Vagina (tissue), 2 donors: ENCODE measurements at regions not wholly inside any gene's neighbourhood (a gene's known extent, or its start where the extent isn't known, plus 50 kb on each side); places are given as distances from the start of the nearest gene placed in this dataset.

Source experiments
- DNase-seq, 2 donors: peaks; one replicate each; pipeline ENCODE4 v3.0.0-alpha.2; 2017; ENCODE audit errors: extremely low spot score in 2 of 2
- H3K27ac ChIP-seq: fragments of 200-600 bp; sonication (generic); one replicate; pipeline ENCODE4 v1.5.1; 2019
- H3K27me3 ChIP-seq: fragments of 200-600 bp; sonication (generic); one replicate; pipeline ENCODE4 v1.5.1; 2019
- H3K36me3 ChIP-seq, 2 donors: fragments of 200-600 bp; sonication (generic); one replicate each; pipeline ENCODE4 v1.5.1; 2017 to 2019
- H3K4me1 ChIP-seq: fragments of 200-600 bp; sonication (generic); one replicate; pipeline ENCODE4 v1.5.1; 2019
- H3K4me3 ChIP-seq, 2 donors: fragments of 200-600 bp; sonication (generic); 1 replicate in 1 of 2; 2 replicates in 1 of 2; pipeline ENCODE4 v1.5.1; 2016 to 2019
- H3K9me3 ChIP-seq: fragments of 200-600 bp; sonication (generic); one replicate; pipeline ENCODE4 v1.5.1; 2019
- POLR2A ChIP-seq, 2 donors: fragments of 450-650 bp; IDR thresholded peaks; one replicate each; pipeline ENCODE4 v1.6.1; 2017; ENCODE audit warnings: antibody characterized with exemption in 2 of 2, mild to moderate bottlenecking in 2 of 2, moderate library complexity in 2 of 2
- POLR2AphosphoS5 ChIP-seq, 2 donors: sonication (generic); formaldehyde crosslinking; IDR thresholded peaks; one replicate each; pipeline ENCODE4 v1.9.0; 2017; ENCODE audit warnings: antibody characterized with exemption in 2 of 2, mild to moderate bottlenecking in 2 of 2, low read depth in 1 of 2; ENCODE audit not compliant: insufficient read depth in 1 of 2
- intact Hi-C: fragments of 100-400 bp; cut with DNase I; formaldehyde crosslinking; loops from one replicate; pipeline ENCODE4 v1.15.1; 2023
- TF ChIP-seq, protein P1 (sequence below), 3 experiments: fragments of 450-650 bp in 2 of 3; fragments of 200-600 bp in 1 of 3; sonication (generic) in 1 of 3; IDR thresholded peaks; one replicate each; pipeline ENCODE4 v1.5.1; 2017 to 2019; ENCODE audit warnings: antibody characterized with exemption in 3 of 3, mild to moderate bottlenecking in 2 of 3, moderate library complexity in 2 of 3

DNA sequence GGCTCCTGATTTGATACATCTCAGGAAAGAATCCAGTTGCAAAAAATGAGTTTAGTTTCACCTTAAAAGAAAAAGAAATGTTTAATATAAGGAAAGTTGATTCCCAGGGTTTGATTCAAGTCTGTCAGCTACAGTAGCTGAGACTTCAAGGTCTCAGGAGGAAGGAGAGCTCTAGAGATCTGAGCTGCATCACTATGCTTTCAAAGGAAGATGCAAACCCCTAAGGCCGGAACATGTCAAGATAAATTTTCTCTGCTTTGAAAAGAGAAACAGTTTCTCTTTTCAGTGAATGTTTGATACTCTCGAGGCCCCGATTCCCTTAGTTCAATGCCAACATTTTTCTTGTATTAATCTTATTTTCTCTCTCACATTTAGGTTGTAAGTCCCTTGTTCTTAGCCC, 128.6 kb downstream of the RGPD3 start:
- H3K36me3 ChIP-seq, result no peaks in the 10 kb centered on the region
- H3K4me1 ChIP-seq, result no peaks in the 10 kb centered on the region
- H3K27me3 ChIP-seq, result no peaks in the 10 kb centered on the region
- TF ChIP-seq POLR2AphosphoS5 (IDR thresholded peaks at IDR 0.05; ENCODE audit: insufficient read depth in 1 of 2, low read depth in 1 of 2), result no peak
- TF ChIP-seq, protein P1, sequence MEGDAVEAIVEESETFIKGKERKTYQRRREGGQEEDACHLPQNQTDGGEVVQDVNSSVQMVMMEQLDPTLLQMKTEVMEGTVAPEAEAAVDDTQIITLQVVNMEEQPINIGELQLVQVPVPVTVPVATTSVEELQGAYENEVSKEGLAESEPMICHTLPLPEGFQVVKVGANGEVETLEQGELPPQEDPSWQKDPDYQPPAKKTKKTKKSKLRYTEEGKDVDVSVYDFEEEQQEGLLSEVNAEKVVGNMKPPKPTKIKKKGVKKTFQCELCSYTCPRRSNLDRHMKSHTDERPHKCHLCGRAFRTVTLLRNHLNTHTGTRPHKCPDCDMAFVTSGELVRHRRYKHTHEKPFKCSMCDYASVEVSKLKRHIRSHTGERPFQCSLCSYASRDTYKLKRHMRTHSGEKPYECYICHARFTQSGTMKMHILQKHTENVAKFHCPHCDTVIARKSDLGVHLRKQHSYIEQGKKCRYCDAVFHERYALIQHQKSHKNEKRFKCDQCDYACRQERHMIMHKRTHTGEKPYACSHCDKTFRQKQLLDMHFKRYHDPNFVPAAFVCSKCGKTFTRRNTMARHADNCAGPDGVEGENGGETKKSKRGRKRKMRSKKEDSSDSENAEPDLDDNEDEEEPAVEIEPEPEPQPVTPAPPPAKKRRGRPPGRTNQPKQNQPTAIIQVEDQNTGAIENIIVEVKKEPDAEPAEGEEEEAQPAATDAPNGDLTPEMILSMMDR (IDR thresholded peaks at IDR 0.05), result no peak
- TF ChIP-seq POLR2A (IDR thresholded peaks at IDR 0.05), result no peak
- intact Hi-C loops, result no loop called here
- no peak for DNase-seq
- H3K27ac ChIP-seq, result no peak overlapping the region
- no peak overlapping the region for H3K4me3 ChIP-seq
- H3K9me3 ChIP-seq, result no peaks in the 10 kb centered on the region

DNA sequence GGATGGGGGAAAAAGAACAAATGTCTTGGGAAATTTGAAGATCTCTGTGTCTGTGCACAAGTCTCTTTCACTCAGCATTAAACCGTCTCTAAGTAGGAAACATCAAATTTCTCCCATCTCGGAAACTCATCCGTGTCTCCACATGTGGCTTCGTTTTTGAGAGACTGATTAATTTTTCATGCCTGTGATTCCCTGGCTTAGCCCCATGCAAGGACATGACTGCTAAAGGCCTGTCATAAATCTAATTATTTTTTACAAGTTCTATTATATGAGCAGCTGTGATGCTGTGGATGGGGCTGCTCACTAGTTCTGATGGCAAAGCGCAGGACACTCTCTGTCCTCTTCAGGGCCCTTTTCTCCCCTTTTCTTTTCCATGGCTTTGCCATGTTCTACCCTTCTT, 129.1 kb downstream of the RGPD3 start:
- H3K4me3 ChIP-seq, result no peak overlapping the region
- H3K27ac ChIP-seq, result no peak overlapping the region
- no peaks in the 10 kb centered on the region for H3K4me1 ChIP-seq
- no peaks in the 10 kb centered on the region for H3K9me3 ChIP-seq
- no peak for DNase-seq
- intact Hi-C loops, result no loop called here
- H3K36me3 ChIP-seq, result no peaks in the 10 kb centered on the region
- no peaks in the 10 kb centered on the region for H3K27me3 ChIP-seq
- TF ChIP-seq, protein P1 (IDR thresholded peaks at IDR 0.05), result no peak
- TF ChIP-seq POLR2A (IDR thresholded peaks at IDR 0.05), result no peak
- no peak for TF ChIP-seq POLR2AphosphoS5 (IDR thresholded peaks at IDR 0.05; ENCODE audit: insufficient read depth in 1 of 2, low read depth in 1 of 2)

- no peaks in the 10 kb centered on the region for H3K36me3 ChIP-seq
- TF ChIP-seq POLR2AphosphoS5 (IDR thresholded peaks at IDR 0.05; ENCODE audit: insufficient read depth in 1 of 2, low read depth in 1 of 2), result no peak
- TF ChIP-seq POLR2A (IDR thresholded peaks at IDR 0.05), result no peak
- TF ChIP-seq, protein P1 (IDR thresholded peaks at IDR 0.05), result no peak
- H3K27ac ChIP-seq, result no peak overlapping the region
- intact Hi-C loops, result no loop called here
- H3K4me1 ChIP-seq, result no peaks in the 10 kb centered on the region
- no peaks in the 10 kb centered on the region for H3K9me3 ChIP-seq
- no peaks in the 10 kb centered on the region for H3K27me3 ChIP-seq
- DNase-seq, result no peak
- no peak overlapping the region for H3K4me3 ChIP-seq
These were observed 130.2 kb downstream of the RGPD3 start for GRCh38 chr2:106338043-106338442.

DNA sequence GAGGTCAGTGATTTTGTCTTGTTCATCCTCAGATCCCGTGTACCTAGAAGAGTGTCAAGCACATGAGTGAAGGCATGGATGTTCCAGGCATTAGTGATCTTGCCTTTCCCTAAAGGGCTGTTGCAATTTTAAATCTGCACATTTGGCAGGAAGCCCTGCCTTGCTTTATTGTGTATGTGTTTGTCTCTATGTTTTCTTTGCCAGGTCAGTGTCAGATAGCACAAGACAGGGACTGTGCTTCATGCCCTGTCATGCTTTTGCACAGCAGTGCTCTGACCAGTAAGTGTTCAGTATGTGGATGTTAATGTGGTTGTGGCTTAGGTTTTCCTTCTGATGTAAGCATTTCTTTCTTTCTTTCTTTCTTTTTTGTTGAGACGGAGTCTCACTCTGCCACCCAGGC, 131.5 kb downstream of the RGPD3 start:
- TF ChIP-seq, protein P1 (IDR thresholded peaks at IDR 0.05), result no peak
- no peak for TF ChIP-seq POLR2AphosphoS5 (IDR thresholded peaks at IDR 0.05; ENCODE audit: insufficient read depth in 1 of 2, low read depth in 1 of 2)
- TF ChIP-seq POLR2A (IDR thresholded peaks at IDR 0.05), result no peak
- H3K27ac ChIP-seq, result no peak overlapping the region
- no peak for DNase-seq
- H3K36me3 ChIP-seq, result no peaks in the 10 kb centered on the region
- intact Hi-C loops, result no loop called here
- no peaks in the 10 kb centered on the region for H3K4me1 ChIP-seq
- no peaks in the 10 kb centered on the region for H3K9me3 ChIP-seq
- no peak overlapping the region for H3K4me3 ChIP-seq
- no peaks in the 10 kb centered on the region for H3K27me3 ChIP-seq

DNA sequence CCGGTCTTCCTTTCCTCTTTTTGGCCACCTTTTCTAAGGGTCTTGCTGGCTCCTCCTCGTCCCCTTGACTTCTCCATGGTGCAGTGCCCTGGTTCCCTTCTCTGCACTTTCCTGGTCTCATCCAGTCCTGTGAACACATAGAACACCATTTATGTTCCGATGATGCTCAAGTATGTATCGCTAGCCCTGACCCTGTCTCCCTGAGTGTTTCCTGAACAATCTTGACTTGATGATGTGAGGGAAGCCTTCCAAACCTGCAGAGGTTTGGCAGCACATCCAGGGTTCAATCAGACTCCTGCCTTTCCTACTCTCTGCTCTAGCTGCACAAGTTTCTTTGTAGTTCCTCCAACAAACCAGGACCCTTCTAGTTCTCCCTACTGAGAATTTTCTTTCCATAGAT, 132.1 kb downstream of the RGPD3 start:
- TF ChIP-seq POLR2AphosphoS5 (IDR thresholded peaks at IDR 0.05; ENCODE audit: insufficient read depth in 1 of 2, low read depth in 1 of 2) (no peak), POLR2A (IDR thresholded peaks at IDR 0.05) (no peak)
- TF ChIP-seq, protein P1 (IDR thresholded peaks at IDR 0.05), result no peak
- H3K36me3 ChIP-seq, result no peaks in the 10 kb centered on the region
- no peak overlapping the region for H3K27ac ChIP-seq
- no peaks in the 10 kb centered on the region for H3K9me3 ChIP-seq
- H3K4me1 ChIP-seq, result no peaks in the 10 kb centered on the region
- DNase-seq, result no peak
- H3K4me3 ChIP-seq, result no peak overlapping the region
- H3K27me3 ChIP-seq, result no peaks in the 10 kb centered on the region
- intact Hi-C loops, result no loop called here
